ENCODE measurements at regions not wholly inside any gene's neighbourhood (a gene's known extent, or its start where the extent isn't known, plus 50 kb on each side); places are given as distances from the start of the nearest gene placed in this dataset.

DNA sequence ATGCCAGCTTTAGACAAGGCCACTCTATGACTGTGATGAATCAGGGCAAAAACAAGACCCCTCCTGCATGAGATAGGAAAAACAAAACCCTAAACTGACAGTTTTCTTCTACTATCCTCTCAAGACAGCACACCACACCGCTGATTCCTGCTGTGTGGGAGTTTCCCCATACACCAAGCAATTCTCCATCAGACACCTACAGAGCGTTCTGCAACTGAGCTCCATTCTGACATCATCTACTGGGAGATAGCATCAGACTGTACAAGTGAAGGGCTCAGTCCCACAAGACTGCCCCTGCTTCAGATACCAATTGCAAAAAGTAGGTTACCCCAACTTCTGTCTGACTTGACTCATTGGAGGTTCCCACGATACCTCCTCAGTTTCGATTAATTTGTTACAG is 130.6 kb downstream of the TSN start:
- intact Hi-C loops (cut with DNase I), result no loop called here
- no peaks in the 10 kb centered on the region for H3K36me3 ChIP-seq (replicated peaks in 1 of 2; ENCODE audit: insufficient read depth in 1 of 2, low read depth in 2 of 2)
- no peak for ATAC-seq
- DNase-seq, result no peak
- no peak overlapping the region for H3K27ac ChIP-seq
- WGBS, 2 donors, result 66 to 85% methylated on average over 3 to 4 of the region's 4 CpGs
- no peaks in the 10 kb centered on the region for H3K9me3 ChIP-seq
- no peak overlapping the region for H3K4me3 ChIP-seq
- H3K4me1 ChIP-seq, result no peaks in the 10 kb centered on the region
- TF ChIP-seq, protein P1, sequence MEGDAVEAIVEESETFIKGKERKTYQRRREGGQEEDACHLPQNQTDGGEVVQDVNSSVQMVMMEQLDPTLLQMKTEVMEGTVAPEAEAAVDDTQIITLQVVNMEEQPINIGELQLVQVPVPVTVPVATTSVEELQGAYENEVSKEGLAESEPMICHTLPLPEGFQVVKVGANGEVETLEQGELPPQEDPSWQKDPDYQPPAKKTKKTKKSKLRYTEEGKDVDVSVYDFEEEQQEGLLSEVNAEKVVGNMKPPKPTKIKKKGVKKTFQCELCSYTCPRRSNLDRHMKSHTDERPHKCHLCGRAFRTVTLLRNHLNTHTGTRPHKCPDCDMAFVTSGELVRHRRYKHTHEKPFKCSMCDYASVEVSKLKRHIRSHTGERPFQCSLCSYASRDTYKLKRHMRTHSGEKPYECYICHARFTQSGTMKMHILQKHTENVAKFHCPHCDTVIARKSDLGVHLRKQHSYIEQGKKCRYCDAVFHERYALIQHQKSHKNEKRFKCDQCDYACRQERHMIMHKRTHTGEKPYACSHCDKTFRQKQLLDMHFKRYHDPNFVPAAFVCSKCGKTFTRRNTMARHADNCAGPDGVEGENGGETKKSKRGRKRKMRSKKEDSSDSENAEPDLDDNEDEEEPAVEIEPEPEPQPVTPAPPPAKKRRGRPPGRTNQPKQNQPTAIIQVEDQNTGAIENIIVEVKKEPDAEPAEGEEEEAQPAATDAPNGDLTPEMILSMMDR (IDR thresholded peaks at IDR 0.05), result no peak
- TF ChIP-seq POLR2A (IDR thresholded peaks at IDR 0.05), result no peak
- no peaks in the 10 kb centered on the region for H3K27me3 ChIP-seq

DNA sequence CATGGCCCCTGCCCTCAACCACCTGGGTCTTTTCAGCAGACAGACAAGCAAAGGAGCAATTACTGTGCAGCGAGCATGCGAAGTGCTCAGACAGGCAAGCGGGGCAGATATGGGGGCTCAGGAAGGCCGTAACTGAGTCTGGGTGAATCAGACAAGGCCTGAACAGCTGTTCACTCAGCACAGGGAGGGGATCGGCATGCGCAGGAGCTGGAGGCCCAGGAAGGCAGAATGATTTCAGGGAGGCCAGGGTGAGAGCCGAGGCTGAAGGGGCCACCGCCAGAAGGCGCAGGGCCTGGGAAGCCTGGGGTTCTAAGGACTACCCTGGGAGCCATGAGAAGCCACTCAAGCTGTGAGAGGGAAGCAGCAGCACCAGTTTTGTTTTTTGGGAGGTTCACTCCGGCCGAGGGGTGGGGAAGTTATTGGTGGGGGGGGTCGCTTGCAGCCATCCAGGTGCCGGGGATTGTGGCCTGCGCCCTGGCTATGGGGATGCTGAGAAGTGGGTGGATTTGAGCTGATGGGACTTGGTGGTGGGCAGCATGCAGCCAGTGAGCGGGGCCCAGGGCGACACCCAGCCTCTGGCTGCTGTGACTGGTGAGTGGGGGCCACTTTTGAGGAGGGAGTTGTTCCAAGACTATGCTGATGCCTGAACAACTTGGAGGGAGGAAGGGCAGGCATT is 132.2 kb downstream of the TSN start:
- ATAC-seq (no peak), DNase-seq (no peak)
- Histone ChIP-seq H3K4me3 (no peak overlapping the region), H3K4me1 (no peaks in the 10 kb centered on the region), H3K9me3 (no peaks in the 10 kb centered on the region), H3K27me3 (no peaks in the 10 kb centered on the region), H3K27ac (no peak overlapping the region), H3K36me3 (replicated peaks in 1 of 2; ENCODE audit: insufficient read depth in 1 of 2, low read depth in 2 of 2) (no peaks in the 10 kb centered on the region)
- TF ChIP-seq, protein P1 (IDR thresholded peaks at IDR 0.05), result no peak
- TF ChIP-seq POLR2A (IDR thresholded peaks at IDR 0.05), result no peak
- 85 to 88% methylated on average over 13 to 15 of the region's 16 CpGs for WGBS, 2 donors
- intact Hi-C loops (cut with DNase I), result no loop called here

- 55 to 65% methylated on average over 5 of the region's 5 CpGs for WGBS, 2 donors
- Histone ChIP-seq H3K27ac (no peak overlapping the region), H3K4me1 (no peaks in the 10 kb centered on the region), H3K27me3 (no peaks in the 10 kb centered on the region), H3K4me3 (no peak overlapping the region), H3K9me3 (no peaks in the 10 kb centered on the region), H3K36me3 (replicated peaks in 1 of 2; ENCODE audit: insufficient read depth in 1 of 2, low read depth in 2 of 2) (no peaks in the 10 kb centered on the region)
- ATAC-seq, result no peak
- intact Hi-C loops (cut with DNase I), result no loop called here
- peak in 1 of 4 donors; percentile 12 for DNase-seq
- TF ChIP-seq POLR2A (IDR thresholded peaks at IDR 0.05), result no peak
- TF ChIP-seq, protein P1 (IDR thresholded peaks at IDR 0.05), result peak in 3 of 7 experiments; percentile 10 to 15 (median 12)
Measured at GRCh38 chr2:121888189-121888557, 132.7 kb downstream of the TSN start.

- Histone ChIP-seq H3K4me1 (no peaks in the 10 kb centered on the region), H3K4me3 (no peak overlapping the region), H3K27me3 (no peaks in the 10 kb centered on the region), H3K9me3 (no peaks in the 10 kb centered on the region), H3K27ac (no peak overlapping the region), H3K36me3 (replicated peaks in 1 of 2; ENCODE audit: insufficient read depth in 1 of 2, low read depth in 2 of 2) (no peaks in the 10 kb centered on the region)
- no peak for TF ChIP-seq POLR2A (IDR thresholded peaks at IDR 0.05)
- TF ChIP-seq, protein P1 (IDR thresholded peaks at IDR 0.05), result no peak
- intact Hi-C loops (cut with DNase I), result no loop called here
- no peak for ATAC-seq
- 62 to 86% methylated on average over 9 of the region's 9 CpGs for WGBS, 2 donors
- DNase-seq, result no peak
Measured at GRCh38 chr2:121890041-121890440, 134.6 kb downstream of the TSN start.

All from body of pancreas (tissue), 4 donors.